Mesendoderm (in vitro differentiated cells): ENCODE measurements at regions not wholly inside any gene's neighbourhood (a gene's known extent, or its start where the extent isn't known, plus 50 kb on each side); places are given as distances from the start of the nearest gene placed in this dataset.

Experiments
- DNase-seq: peaks from one replicate; pipeline ENCODE4 v3.0.0; 2013
- H2AK5ac ChIP-seq: 2 replicates; pipeline ENCODE4 v1.6.1; 2013; ENCODE audit warnings: low read length, inconsistent platforms
- H2BK120ac ChIP-seq: 2 replicates; pipeline ENCODE4 v1.6.1; 2013; ENCODE audit warnings: low read depth, mild to moderate bottlenecking, low read length, moderate library complexity, mixed read lengths
- H2BK15ac ChIP-seq: replicated peaks from 2 replicates; pipeline ENCODE4 v1.6.1; 2013; ENCODE audit warnings: low read depth, mild to moderate bottlenecking, moderate library complexity
- H2BK5ac ChIP-seq: 2 replicates; pipeline ENCODE4 v1.6.1; 2013; ENCODE audit warnings: low read length, inconsistent platforms
- H3K18ac ChIP-seq: 2 replicates; pipeline ENCODE4 v1.6.1; 2013; ENCODE audit warnings: mild to moderate bottlenecking, low read length, mixed read lengths
- H3K23ac ChIP-seq: one replicate; pipeline ENCODE4 v1.6.1; 2013; ENCODE audit warnings: low read length
- H3K27ac ChIP-seq: 2 replicates; pipeline ENCODE4 v1.5.1; 2013; ENCODE audit warnings: low read depth, mild to moderate bottlenecking, inconsistent platforms, low read length, moderate library complexity
- H3K27me3 ChIP-seq: 2 replicates; pipeline ENCODE4 v1.6.1; 2013; ENCODE audit warnings: low read length, control low read depth, mild to moderate bottlenecking, inconsistent platforms; ENCODE audit not compliant: insufficient read depth, poor library complexity
- H3K36me3 ChIP-seq: 2 replicates; pipeline ENCODE4 v1.6.1; 2013; ENCODE audit warnings: low read length, inconsistent platforms; ENCODE audit not compliant: control insufficient read depth, insufficient read depth
- H3K4ac ChIP-seq: one replicate; pipeline ENCODE4 v1.6.1; 2013; ENCODE audit warnings: low read depth, mild to moderate bottlenecking, low read length, moderate library complexity
- H3K4me1 ChIP-seq: 2 replicates; pipeline ENCODE4 v1.6.1; 2013; ENCODE audit warnings: low read depth, low read length, inconsistent platforms; ENCODE audit not compliant: control insufficient read depth
- H3K4me2 ChIP-seq: 2 replicates; pipeline ENCODE4 v1.6.1; 2013; ENCODE audit warnings: low read length
- H3K4me3 ChIP-seq: 2 replicates; pipeline ENCODE4 v1.5.1; 2013; ENCODE audit warnings: mild to moderate bottlenecking, low read length
- H3K56ac ChIP-seq: one replicate; pipeline ENCODE4 v1.6.1; 2013; ENCODE audit warnings: low read length
- H3K79me1 ChIP-seq: 2 replicates; pipeline ENCODE4 v1.6.1; 2013; ENCODE audit warnings: low read length, inconsistent platforms
- H3K79me2 ChIP-seq: 2 replicates; pipeline ENCODE4 v1.6.1; 2013; ENCODE audit warnings: mild to moderate bottlenecking, low read length; ENCODE audit not compliant: control insufficient read depth, insufficient read depth
- H3K9ac ChIP-seq: 2 replicates; pipeline ENCODE4 v1.6.1; 2013; ENCODE audit warnings: low read length, inconsistent platforms
- H4K5ac ChIP-seq: one replicate; pipeline ENCODE4 v1.6.1; 2013; ENCODE audit warnings: low read length
- H4K8ac ChIP-seq: one replicate; pipeline ENCODE4 v1.6.1; 2013; ENCODE audit warnings: low read depth, mild to moderate bottlenecking, control low read depth, low read length, moderate library complexity
- whole genome bisulfite sequencing: extraction: QIAGEN DNeasy Blood & Tissue Kit; methylation state at CpG from one replicate; pipeline ENCODE4 v1.1.7; 2013; ENCODE audit warnings: low lambda C conversion rate, missing lambda C conversion rate; ENCODE audit not compliant: insufficient coverage; ENCODE audit errors: extremely low coverage; 5-methylcytosine and 5-hydroxymethylcytosine counted together

- no peak overlapping the region for H3K4me3 ChIP-seq
- H4K5ac ChIP-seq, result no peak overlapping the region
- H3K79me1 ChIP-seq, result no peaks in the 10 kb centered on the region
- no peaks in the 10 kb centered on the region for H3K4me1 ChIP-seq
- no peak overlapping the region for H3K18ac ChIP-seq
- no peak overlapping the region for H4K8ac ChIP-seq
- no peak overlapping the region for H3K4ac ChIP-seq
- no peak overlapping the region for H3K4me2 ChIP-seq
- no peaks in the 10 kb centered on the region for H3K36me3 ChIP-seq
- H2BK120ac ChIP-seq, result no peak overlapping the region
- no peak overlapping the region for H3K9ac ChIP-seq
- no peak overlapping the region for H2BK5ac ChIP-seq
- H3K56ac ChIP-seq, result no peak overlapping the region
- H3K23ac ChIP-seq, result no peak overlapping the region
- peak; percentile 20 for DNase-seq
- H2BK15ac ChIP-seq, result no peak overlapping the region
- no peak overlapping the region for H3K27ac ChIP-seq
- no peaks in the 10 kb centered on the region for H3K79me2 ChIP-seq
- no peaks in the 10 kb centered on the region for H3K27me3 ChIP-seq
- no peak overlapping the region for H2AK5ac ChIP-seq
- whole genome bisulfite sequencing, result no CpG with 5 or more reads among the region's 1 CpG
Measured at GRCh38 chr7:17633067-17633466, 307.2 kb downstream of the SNX13 start.

GRCh38 chr7:17638727-17639126 is 301.6 kb downstream of the SNX13 start:
- H2BK120ac ChIP-seq, result no peak overlapping the region
- no peak overlapping the region for H3K23ac ChIP-seq
- no peak overlapping the region for H3K18ac ChIP-seq
- H2BK5ac ChIP-seq, result no peak overlapping the region
- H4K8ac ChIP-seq, result no peak overlapping the region
- no peak overlapping the region for H3K4ac ChIP-seq
- H3K27me3 ChIP-seq, result no peaks in the 10 kb centered on the region
- H3K4me1 ChIP-seq, result no peaks in the 10 kb centered on the region
- no CpG with 5 or more reads among the region's 1 CpG for WGBS
- H2BK15ac ChIP-seq, result no peak overlapping the region
- no peak overlapping the region for H3K56ac ChIP-seq
- no peaks in the 10 kb centered on the region for H3K36me3 ChIP-seq
- H3K4me3 ChIP-seq, result no peak overlapping the region
- H3K9ac ChIP-seq, result no peak overlapping the region
- H3K79me2 ChIP-seq, result no peaks in the 10 kb centered on the region
- no peaks in the 10 kb centered on the region for H3K79me1 ChIP-seq
- H3K27ac ChIP-seq, result no peak overlapping the region
- H2AK5ac ChIP-seq, result no peak overlapping the region
- no peak overlapping the region for H3K4me2 ChIP-seq
- H4K5ac ChIP-seq, result no peak overlapping the region
- DNase-seq, result no peak

- no peak overlapping the region for H3K4me3 ChIP-seq
- H2AK5ac ChIP-seq, result no peak overlapping the region
- no peaks in the 10 kb centered on the region for H3K79me2 ChIP-seq
- no CpG with 5 or more reads among the region's 4 CpGs for WGBS
- H2BK120ac ChIP-seq, result no peak overlapping the region
- H3K4me2 ChIP-seq, result no peak overlapping the region
- no peak overlapping the region for H4K5ac ChIP-seq
- no peak overlapping the region for H4K8ac ChIP-seq
- no peak overlapping the region for H2BK5ac ChIP-seq
- H3K79me1 ChIP-seq, result no peaks in the 10 kb centered on the region
- no peak overlapping the region for H3K9ac ChIP-seq
- H3K23ac ChIP-seq, result no peak overlapping the region
- no peaks in the 10 kb centered on the region for H3K27me3 ChIP-seq
- H3K4me1 ChIP-seq, result no peaks in the 10 kb centered on the region
- no peak overlapping the region for H3K18ac ChIP-seq
- H3K27ac ChIP-seq, result no peak overlapping the region
- no peak overlapping the region for H2BK15ac ChIP-seq
- H3K36me3 ChIP-seq, result no peaks in the 10 kb centered on the region
- H3K56ac ChIP-seq, result no peak overlapping the region
- peak; percentile 62 for DNase-seq
- H3K4ac ChIP-seq, result no peak overlapping the region
Measured at GRCh38 chr7:17640730-17641377, 299.4 kb downstream of the SNX13 start.

GRCh38 chr7:17645500-17645899 is 294.8 kb downstream of the SNX13 start:
- H4K8ac ChIP-seq, result no peak overlapping the region
- WGBS, result no CpG with 5 or more reads among the region's 1 CpG
- no peaks in the 10 kb centered on the region for H3K36me3 ChIP-seq
- no peaks in the 10 kb centered on the region for H3K79me2 ChIP-seq
- H3K18ac ChIP-seq, result no peak overlapping the region
- H3K4me2 ChIP-seq, result no peak overlapping the region
- H4K5ac ChIP-seq, result no peak overlapping the region
- H3K27me3 ChIP-seq, result no peaks in the 10 kb centered on the region
- no peaks in the 10 kb centered on the region for H3K79me1 ChIP-seq
- DNase-seq, result no peak
- H3K4me1 ChIP-seq, result no peaks in the 10 kb centered on the region
- H2AK5ac ChIP-seq, result no peak overlapping the region
- no peak overlapping the region for H3K56ac ChIP-seq
- H3K27ac ChIP-seq, result no peak overlapping the region
- H3K4me3 ChIP-seq, result no peak overlapping the region
- H3K23ac ChIP-seq, result no peak overlapping the region
- no peak overlapping the region for H2BK120ac ChIP-seq
- H2BK15ac ChIP-seq, result no peak overlapping the region
- no peak overlapping the region for H3K4ac ChIP-seq
- no peak overlapping the region for H2BK5ac ChIP-seq
- no peak overlapping the region for H3K9ac ChIP-seq

- Histone ChIP-seq H3K36me3 (no peaks in the 10 kb centered on the region), H3K18ac (no peak overlapping the region), H3K4me1 (no peaks in the 10 kb centered on the region), H3K79me2 (no peaks in the 10 kb centered on the region), H4K5ac (no peak overlapping the region), H3K79me1 (no peaks in the 10 kb centered on the region), H2BK5ac (no peak overlapping the region), H3K23ac (no peak overlapping the region), H3K4me3 (no peak overlapping the region), H2AK5ac (no peak overlapping the region), H3K9ac (no peak overlapping the region), H3K4ac (no peak overlapping the region), H3K4me2 (no peak overlapping the region), H4K8ac (no peak overlapping the region), H2BK120ac (no peak overlapping the region), H2BK15ac (no peak overlapping the region), H3K56ac (no peak overlapping the region), H3K27me3 (no peaks in the 10 kb centered on the region), H3K27ac (no peak overlapping the region)
- no CpG with 5 or more reads among the region's 3 CpGs for WGBS
- no peak for DNase-seq
Measured at GRCh38 chr7:17646253-17646956, 293.9 kb downstream of the SNX13 start.
